ENCODE measurements at regions not wholly inside any gene's neighbourhood (a gene's known extent, or its start where the extent isn't known, plus 50 kb on each side); places are given as distances from the start of the nearest gene placed in this dataset.
"Not testable (repeated sequence)": the region's sequence is repeated elsewhere in the genome, so short reads cannot be mapped to it uniquely, and the experiment has no call there.

GRCh38 chr4:124939908-124940307 lies 227.4 kb upstream of the ANKRD50 start:
- no peak for DNase-seq

GRCh38 chr4:124938836-124939235 lies 226.3 kb upstream of the ANKRD50 start:
- DNase-seq: no peak

GRCh38 chr4:124937993-124938392 lies 225.5 kb upstream of the ANKRD50 start:
- DNase-seq: no peak

- peak; percentile 79 for DNase-seq
Observed at GRCh38 chr4:124936427-124936826, 223.9 kb upstream of the ANKRD50 start.

- DNase-seq: no peak
Observed at GRCh38 chr4:124934916-124935315, 222.4 kb upstream of the ANKRD50 start.

- no peak for DNase-seq
Observed at GRCh38 chr4:124933521-124933920, 221.0 kb upstream of the ANKRD50 start.

- DNase-seq: no peak
Observed at GRCh38 chr4:124932447-124932846, 219.9 kb upstream of the ANKRD50 start.

- no peak for DNase-seq
Observed at GRCh38 chr4:124931050-124931449, 218.5 kb upstream of the ANKRD50 start.

- not testable (repeated sequence) for DNase-seq
Observed at GRCh38 chr4:124922748-124923147, 210.2 kb upstream of the ANKRD50 start.

- DNase-seq: no peak
Observed at GRCh38 chr4:124918559-124919122, 206.1 kb upstream of the ANKRD50 start.

- no peak for DNase-seq
Observed at GRCh38 chr4:124915073-124915472, 202.5 kb upstream of the ANKRD50 start.

- DNase-seq: no peak
Observed at GRCh38 chr4:124913237-124913636, 200.7 kb upstream of the ANKRD50 start.

GRCh38 chr4:124910327-124910726 lies 197.8 kb upstream of the ANKRD50 start:
- DNase-seq: no peak

- DNase-seq: no peak
Observed at GRCh38 chr4:124907881-124908280, 195.3 kb upstream of the ANKRD50 start.

- no peak for DNase-seq
Observed at GRCh38 chr4:124905441-124905840, 192.9 kb upstream of the ANKRD50 start.

- DNase-seq: no peak
Observed at GRCh38 chr4:124904723-124905388, 192.3 kb upstream of the ANKRD50 start.

GRCh38 chr4:124903995-124904722 lies 191.6 kb upstream of the ANKRD50 start:
- peak; percentile 85 for DNase-seq

GRCh38 chr4:124902001-124902515 lies 189.5 kb upstream of the ANKRD50 start:
- DNase-seq: no peak

GRCh38 chr4:124899997-124900396 lies 187.5 kb upstream of the ANKRD50 start:
- DNase-seq: no peak

- no peak for DNase-seq
Observed at GRCh38 chr4:124890522-124890921, 178.0 kb upstream of the ANKRD50 start.

GRCh38 chr4:124887739-124888138 lies 175.2 kb upstream of the ANKRD50 start:
- DNase-seq: no peak

GRCh38 chr4:124884316-124884715 lies 171.8 kb upstream of the ANKRD50 start:
- no peak for DNase-seq

- DNase-seq: no peak
Observed at GRCh38 chr4:124883632-124884031, 171.1 kb upstream of the ANKRD50 start.

- no peak for DNase-seq
Observed at GRCh38 chr4:124879195-124879594, 166.7 kb upstream of the ANKRD50 start.

Measured in left hindlimb (tissue), 1 donor.